GM06990 (cell line): ENCODE measurements at regions not wholly inside any gene's neighbourhood (a gene's known extent, or its start where the extent isn't known, plus 50 kb on each side); places are given as distances from the start of the nearest gene placed in this dataset.
"Not testable (repeated sequence)": the region's sequence is repeated elsewhere in the genome, so short reads cannot be mapped to it uniquely, and the experiment has no call there.

Source experiments
- DNase-seq: peaks from one replicate; pipeline ENCODE4 v3.0.0-alpha.2; 2011; ENCODE audit not compliant: insufficient read length; ENCODE audit errors: extremely low read depth
- H3K27me3 ChIP-seq: replicated peaks from 2 replicates; pipeline ENCODE4 v1.6.0; 2011; ENCODE audit warnings: low read length; ENCODE audit not compliant: control insufficient read depth, insufficient read depth
- H3K36me3 ChIP-seq: 2 replicates; pipeline ENCODE4 v1.5.1; 2011; ENCODE audit warnings: low read length; ENCODE audit not compliant: control insufficient read depth, insufficient read depth
- H3K4me3 ChIP-seq: replicated peaks from 2 replicates; pipeline ENCODE4 v1.5.1; 2011; ENCODE audit warnings: low read depth, mild to moderate bottlenecking, control low read depth, low read length
- TF ChIP-seq, protein P1 (sequence below): IDR thresholded peaks from 2 replicates; pipeline ENCODE4 v1.5.1; 2011; ENCODE audit warnings: low read length, control low read depth, mild to moderate bottlenecking, inconsistent platforms; ENCODE audit not compliant: insufficient read depth, poor library complexity, severe bottlenecking

DNA sequence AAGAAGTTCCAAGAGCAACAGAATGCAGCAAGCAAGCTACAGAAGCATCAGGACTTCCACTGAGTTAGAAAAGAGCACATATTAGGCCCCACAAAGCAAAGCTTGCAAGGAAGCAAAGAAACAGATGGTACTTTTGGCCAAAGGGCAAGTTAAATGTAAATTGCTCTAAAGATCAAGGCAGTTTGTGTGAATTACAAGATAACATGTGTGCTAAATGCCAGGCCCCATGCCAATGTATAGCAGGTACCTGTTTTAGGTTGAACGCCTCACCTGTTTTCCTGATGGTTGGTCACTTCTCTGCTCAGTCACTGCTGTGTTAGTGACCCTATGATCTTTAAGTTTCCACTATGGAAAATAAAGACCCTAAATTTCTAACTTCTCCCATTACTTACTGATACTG is 606.5 kb upstream of the GYPC start:
- TF ChIP-seq, protein P1, sequence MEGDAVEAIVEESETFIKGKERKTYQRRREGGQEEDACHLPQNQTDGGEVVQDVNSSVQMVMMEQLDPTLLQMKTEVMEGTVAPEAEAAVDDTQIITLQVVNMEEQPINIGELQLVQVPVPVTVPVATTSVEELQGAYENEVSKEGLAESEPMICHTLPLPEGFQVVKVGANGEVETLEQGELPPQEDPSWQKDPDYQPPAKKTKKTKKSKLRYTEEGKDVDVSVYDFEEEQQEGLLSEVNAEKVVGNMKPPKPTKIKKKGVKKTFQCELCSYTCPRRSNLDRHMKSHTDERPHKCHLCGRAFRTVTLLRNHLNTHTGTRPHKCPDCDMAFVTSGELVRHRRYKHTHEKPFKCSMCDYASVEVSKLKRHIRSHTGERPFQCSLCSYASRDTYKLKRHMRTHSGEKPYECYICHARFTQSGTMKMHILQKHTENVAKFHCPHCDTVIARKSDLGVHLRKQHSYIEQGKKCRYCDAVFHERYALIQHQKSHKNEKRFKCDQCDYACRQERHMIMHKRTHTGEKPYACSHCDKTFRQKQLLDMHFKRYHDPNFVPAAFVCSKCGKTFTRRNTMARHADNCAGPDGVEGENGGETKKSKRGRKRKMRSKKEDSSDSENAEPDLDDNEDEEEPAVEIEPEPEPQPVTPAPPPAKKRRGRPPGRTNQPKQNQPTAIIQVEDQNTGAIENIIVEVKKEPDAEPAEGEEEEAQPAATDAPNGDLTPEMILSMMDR: no peak
- Histone ChIP-seq H3K36me3 (no peaks in the 10 kb centered on the region), H3K27me3 (no peaks in the 10 kb centered on the region), H3K4me3 (no peak overlapping the region)
- DNase-seq: no peak

DNA sequence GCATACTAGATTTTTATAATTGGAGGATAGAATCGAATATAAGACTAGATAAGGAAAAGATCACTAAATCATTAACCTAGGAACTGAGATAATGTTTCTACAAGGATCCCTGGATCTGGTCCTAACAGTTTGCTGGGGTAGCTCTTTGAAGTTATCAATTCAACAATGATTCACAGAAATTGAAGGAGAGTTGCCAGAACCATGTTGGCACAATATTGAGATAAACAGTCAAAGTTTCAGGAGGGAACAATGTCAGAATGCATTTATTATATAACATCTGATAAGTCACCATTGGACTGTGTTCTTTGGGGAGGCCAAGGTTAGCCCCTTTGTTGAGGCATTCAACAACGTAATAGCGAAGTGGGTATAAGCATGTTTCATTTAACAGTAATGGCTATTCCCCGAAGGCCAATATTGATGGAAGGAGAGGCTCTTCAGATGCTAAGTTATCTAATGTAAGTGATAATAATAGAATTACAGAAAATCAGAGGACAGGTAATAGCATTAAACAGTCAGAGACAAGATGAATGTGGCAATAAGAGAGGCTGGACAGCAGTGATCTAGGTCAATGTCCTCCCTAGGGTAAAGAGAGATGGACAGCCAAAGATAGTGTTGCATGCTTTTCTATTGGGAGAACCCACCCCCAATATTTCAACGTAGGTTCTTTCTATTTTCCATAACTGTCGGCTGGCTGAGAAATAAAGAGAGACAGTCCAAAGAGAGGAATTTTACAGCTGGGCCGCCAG is 604.8 kb upstream of the GYPC start:
- no peak overlapping the region for H3K4me3 ChIP-seq
- no peaks in the 10 kb centered on the region for H3K27me3 ChIP-seq
- no peaks in the 10 kb centered on the region for H3K36me3 ChIP-seq
- DNase-seq: no peak
- TF ChIP-seq, protein P1: no peak

DNA sequence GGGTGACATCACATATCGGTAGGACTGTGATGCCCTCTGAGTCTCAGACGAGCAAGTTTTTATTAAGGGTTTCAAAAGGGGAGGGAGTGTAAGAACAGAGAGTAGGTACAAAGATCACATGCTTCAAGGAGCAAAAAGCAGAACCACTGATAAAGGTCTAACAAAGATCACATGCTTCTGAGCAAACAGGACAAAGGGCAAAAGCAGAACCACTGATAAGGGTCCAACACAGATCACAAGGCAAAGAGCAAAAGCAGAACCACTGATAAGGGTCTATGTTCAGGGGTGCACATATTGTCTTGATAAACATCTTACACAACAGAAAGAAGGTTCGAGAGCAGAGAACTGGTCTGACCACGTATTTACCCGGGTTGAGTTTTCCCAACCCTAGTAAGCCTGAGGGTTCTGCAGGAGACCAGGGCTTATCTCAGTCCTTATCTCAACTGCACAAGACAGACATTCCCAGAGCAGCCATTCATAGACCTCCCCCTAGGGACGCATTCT is 604.2 kb upstream of the GYPC start:
- not testable (repeated sequence) for H3K36me3 ChIP-seq, H3K27me3 ChIP-seq, DNase-seq, H3K4me3 ChIP-seq

DNA sequence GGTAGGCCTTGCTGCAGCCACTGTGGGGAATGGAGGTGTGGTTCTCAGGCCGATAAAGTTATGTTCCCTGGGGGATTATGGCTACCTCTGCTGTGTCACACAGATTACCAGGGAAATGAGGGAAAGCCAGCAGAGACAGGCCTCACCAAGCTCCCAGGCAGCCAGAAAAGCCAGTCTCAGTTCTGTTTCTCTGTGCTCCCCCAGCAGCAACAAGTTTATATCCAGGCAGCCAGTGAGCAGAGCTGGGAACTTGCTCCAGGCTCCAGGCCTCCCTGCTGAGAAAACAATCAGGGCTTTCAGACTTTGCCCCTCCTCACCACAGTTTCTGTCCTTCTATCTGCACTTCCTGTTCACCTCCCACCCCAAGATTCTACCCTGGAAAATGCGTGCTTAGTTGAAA is 596.6 kb upstream of the GYPC start:
- Histone ChIP-seq H3K27me3 (no peaks in the 10 kb centered on the region), H3K36me3 (no peaks in the 10 kb centered on the region), H3K4me3 (no peak overlapping the region)
- DNase-seq: no peak
- TF ChIP-seq, protein P1: no peak

DNA sequence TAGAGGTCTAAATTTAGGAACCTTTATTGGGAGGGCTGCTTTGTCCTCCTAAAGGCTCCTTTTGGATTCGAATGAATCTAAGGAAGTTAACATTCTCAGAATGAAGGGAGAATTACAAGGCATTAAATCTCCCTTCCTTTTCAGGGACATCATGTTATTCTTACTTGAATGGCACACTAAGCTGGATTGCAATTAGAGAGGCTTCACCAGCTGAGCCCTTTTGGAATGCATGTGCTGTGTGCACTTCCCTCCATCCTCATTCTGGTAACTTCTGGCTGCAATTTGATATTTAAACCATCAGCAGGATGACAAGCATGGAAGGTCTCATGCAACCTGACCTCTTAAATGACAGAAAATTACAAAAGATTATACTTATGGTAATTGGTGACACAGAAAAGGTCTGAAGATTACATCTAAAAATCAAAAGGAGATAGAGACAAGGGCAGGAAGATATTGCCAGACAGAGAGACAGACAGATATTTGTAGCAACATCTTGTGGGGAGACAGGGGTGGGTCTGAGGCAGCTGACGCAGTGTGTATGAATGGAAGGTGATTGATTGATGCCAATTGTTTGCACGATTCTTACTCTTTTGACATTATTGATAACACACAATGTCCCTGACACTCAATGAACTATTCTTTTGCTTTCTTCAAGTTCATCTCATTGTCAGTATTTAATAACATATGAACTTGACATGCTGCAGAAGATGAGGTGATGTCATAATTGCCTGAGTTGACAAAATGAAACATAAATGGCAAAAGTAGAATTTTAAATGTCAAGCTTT is 570.8 kb upstream of the GYPC start:
- TF ChIP-seq, protein P1: no peak
- Histone ChIP-seq H3K36me3 (no peaks in the 10 kb centered on the region), H3K4me3 (no peak overlapping the region), H3K27me3 (no peaks in the 10 kb centered on the region)
- DNase-seq: no peak

DNA sequence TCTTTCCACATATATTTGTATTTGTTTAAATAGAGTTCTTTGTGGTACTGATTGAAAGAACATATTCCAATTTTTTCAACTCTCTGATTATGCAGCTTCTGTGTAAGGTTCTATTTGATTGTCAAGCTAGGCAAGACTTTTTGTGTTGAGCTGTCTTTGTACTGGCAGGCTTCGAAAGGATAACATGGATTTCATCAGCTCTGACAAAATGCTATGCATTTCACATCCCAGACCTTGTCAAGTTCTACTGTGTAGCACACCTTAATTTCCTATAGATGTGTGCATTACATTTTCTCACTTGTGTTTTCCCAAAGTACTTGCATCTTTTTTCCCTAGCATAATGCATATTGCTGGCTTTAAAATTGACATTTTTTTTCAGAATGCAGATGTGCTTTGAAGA is 555.0 kb upstream of the GYPC start:
- no peak for DNase-seq
- no peak overlapping the region for H3K4me3 ChIP-seq
- H3K27me3 ChIP-seq: no peaks in the 10 kb centered on the region
- no peaks in the 10 kb centered on the region for H3K36me3 ChIP-seq
- TF ChIP-seq, protein P1: no peak
